Right lobe of liver (tissue), 6 donors: ENCODE measurements at regions not wholly inside any gene's neighbourhood (a gene's known extent, or its start where the extent isn't known, plus 50 kb on each side); places are given as distances from the start of the nearest gene placed in this dataset.

Source experiments
- ATAC-seq, 4 donors: fragments of 200-7000 bp; cut with Tn5 transposase; one replicate each; pipeline ENCODE4 v1.9.1; 2020; ENCODE audit warnings: mild to moderate bottlenecking in 4 of 4, moderate library complexity in 4 of 4
- DNase-seq, 3 donors: peaks; one replicate each; pipeline ENCODE4 v3.0.0-alpha.2; 2020
- H3K27ac ChIP-seq, 3 donors: fragments of 200-600 bp; one replicate each; pipeline ENCODE4 v1.8.0; 2022
- H3K27me3 ChIP-seq, 2 donors: fragments of 200-600 bp; one replicate each; pipeline ENCODE4 v1.8.0; 2022
- H3K36me3 ChIP-seq, 4 donors: fragments of 200-600 bp; sonication (generic) in 1 of 4; one replicate each; pipeline versions ENCODE4 v1.5.1 to v1.8.0; 2017 to 2022; ENCODE audit warnings: control low read depth in 1 of 4
- H3K4me1 ChIP-seq, 4 donors: fragments of 200-600 bp; sonication (generic) in 1 of 4; one replicate each; pipeline versions ENCODE4 v1.5.1 to v1.8.0; 2017 to 2022; ENCODE audit warnings: control low read depth in 1 of 4
- H3K4me3 ChIP-seq, 3 donors: fragments of 200-600 bp; one replicate each; pipeline ENCODE4 v1.8.0; 2022
- H3K9me3 ChIP-seq, 4 donors: fragments of 200-600 bp; sonication (generic) in 1 of 4; one replicate each; pipeline versions ENCODE4 v1.5.1 to v1.8.0; 2017 to 2022; ENCODE audit warnings: control low read depth in 1 of 4
- CTCF ChIP-seq, 4 donors: fragments of 200-600 bp in 3 of 4; fragments of 450-650 bp in 1 of 4; IDR thresholded peaks; one replicate each; pipeline versions ENCODE4 v1.5.1 to v1.8.0; 2016 to 2022; ENCODE audit warnings: antibody characterized with exemption in 4 of 4, mild to moderate bottlenecking in 2 of 4
- POLR2A ChIP-seq: fragments of 450-650 bp; IDR thresholded peaks from one replicate; pipeline ENCODE4 v1.6.1; 2017; ENCODE audit warnings: antibody characterized with exemption, mild to moderate bottlenecking
- WGBS: methylation state at CpG from one replicate; pipeline ENCODE4 v1.1.6; 2018; ENCODE audit warnings: low coverage, low lambda C conversion rate; ENCODE audit not compliant: insufficient coverage; ENCODE audit errors: missing lambda C conversion rate; 5-methylcytosine and 5-hydroxymethylcytosine counted together
- intact Hi-C, 2 donors: fragments of 100-400 bp; cut with DNase I; formaldehyde crosslinking; loops; one replicate each; pipeline versions ENCODE4 v1.11.2 to v1.14.1; 2022
- donor health status: DM: no; HTN: yes; CAD: no.
- donor health status: DM: no; HTN: no; CAD: no.
- donor health status: DM: no; HTN: no; CAD: no.
- donor health status: DM: no; HTN: yes; CAD: no.
- donor health status: DM: no; HTN: yes; CAD: no.

GRCh38 chrX:125628435-125628834 is 308.8 kb downstream of the TEX13C start:
- WGBS = 0% methylated on average over 1 of the region's 1 CpG

GRCh38 chrX:125641405-125641804 is 321.7 kb downstream of the TEX13C start:
- no peaks in the 10 kb centered on the region for H3K4me1 ChIP-seq
- no peak overlapping the region for H3K4me3 ChIP-seq
- no peak for DNase-seq
- no peaks in the 10 kb centered on the region for H3K36me3 ChIP-seq
- intact Hi-C loops = no loop called here
- no peaks in the 10 kb centered on the region for H3K9me3 ChIP-seq
- no peaks in the 10 kb centered on the region for H3K27me3 ChIP-seq
- H3K27ac ChIP-seq = no peak overlapping the region
- ATAC-seq = no peak
- WGBS = 20% methylated on average over 1 of the region's 1 CpG
- TF ChIP-seq POLR2A = no peak
- TF ChIP-seq CTCF (IDR thresholded peaks at IDR 0.05) = no peak

More at GRCh38 chrX:125628435-125628834, 308.8 kb downstream of the TEX13C start:
- TF ChIP-seq POLR2A (no peak), CTCF (IDR thresholded peaks at IDR 0.05) (no peak)
- Histone ChIP-seq H3K27me3 (no peaks in the 10 kb centered on the region), H3K4me3 (no peak overlapping the region), H3K27ac (no peak overlapping the region), H3K4me1 (no peaks in the 10 kb centered on the region), H3K36me3 (no peaks in the 10 kb centered on the region), H3K9me3 (no peaks in the 10 kb centered on the region)
- intact Hi-C loops = no loop called here
- ATAC-seq (no peak), DNase-seq (no peak)

GRCh38 chrX:125646195-125646594 is 326.5 kb downstream of the TEX13C start:
- WGBS = 17% methylated on average over 1 of the region's 2 CpGs
- peak; percentile 23 to 47 (median 26) for TF ChIP-seq CTCF (IDR thresholded peaks at IDR 0.05)
- no peak for TF ChIP-seq POLR2A
- no peaks in the 10 kb centered on the region for H3K36me3 ChIP-seq
- H3K9me3 ChIP-seq = no peaks in the 10 kb centered on the region
- no peaks in the 10 kb centered on the region for H3K27me3 ChIP-seq
- ATAC-seq (peak in 3 of 4 donors; percentile 49 to 64 (median 63)), DNase-seq (no peak)
- no peak overlapping the region for H3K4me3 ChIP-seq
- H3K4me1 ChIP-seq = no peaks in the 10 kb centered on the region
- intact Hi-C loops = no loop called here
- no peak overlapping the region for H3K27ac ChIP-seq

GRCh38 chrX:125651426-125651825 is 331.8 kb downstream of the TEX13C start:
- Histone ChIP-seq H3K9me3 (no peaks in the 10 kb centered on the region), H3K4me3 (no peak overlapping the region), H3K27ac (no peak overlapping the region), H3K4me1 (no peaks in the 10 kb centered on the region), H3K27me3 (no peaks in the 10 kb centered on the region), H3K36me3 (no peaks in the 10 kb centered on the region)
- intact Hi-C loops = no loop called here
- ATAC-seq (peak in 1 of 4 donors; percentile 34), DNase-seq (no peak)
- WGBS = 10% methylated on average over 1 of the region's 1 CpG
- TF ChIP-seq POLR2A (no peak), CTCF (IDR thresholded peaks at IDR 0.05) (no peak)

- Histone ChIP-seq H3K9me3 (no peaks in the 10 kb centered on the region), H3K27ac (no peak overlapping the region), H3K36me3 (no peaks in the 10 kb centered on the region), H3K4me3 (no peak overlapping the region), H3K27me3 (no peaks in the 10 kb centered on the region), H3K4me1 (no peaks in the 10 kb centered on the region)
- DNase-seq (no peak), ATAC-seq (no peak)
- WGBS = 22% methylated on average over 2 of the region's 2 CpGs
- intact Hi-C loops = no loop called here
- TF ChIP-seq CTCF (IDR thresholded peaks at IDR 0.05) = no peak
- TF ChIP-seq POLR2A = no peak
Observed at GRCh38 chrX:125654501-125654900, 334.8 kb downstream of the TEX13C start.
